Spleen (tissue), 11 donors: ENCODE measurements at regions not wholly inside any gene's neighbourhood (a gene's known extent, or its start where the extent isn't known, plus 50 kb on each side); places are given as distances from the start of the nearest gene placed in this dataset.

Experiments used
- DNase-seq: peaks from one replicate; pipeline ENCODE4 v3.0.0-alpha.2; 2020
- H3K27ac ChIP-seq, 8 donors: fragments of 200-600 bp; sonication (generic) in 7 of 8; 1 replicate in 4 of 8; 2 replicates in 4 of 8; pipeline versions ENCODE4 v1.5.0 to v1.8.0; 2016 to 2021; ENCODE audit warnings: inconsistent platforms in 4 of 8, mild to moderate bottlenecking in 4 of 8, moderate library complexity in 1 of 8
- H3K27me3 ChIP-seq, 7 donors: fragments of 200-600 bp; sonication (generic) in 6 of 7; replicated peaks in 1 of 7; 1 replicate in 4 of 7; 2 replicates in 3 of 7; pipeline versions ENCODE4 v1.5.0 to v1.8.0; 2016 to 2021; ENCODE audit warnings: inconsistent platforms in 3 of 7, mild to moderate bottlenecking in 1 of 7
- H3K36me3 ChIP-seq, 6 donors: fragments of 200-600 bp; sonication (generic) in 5 of 6; 1 replicate in 4 of 6; 2 replicates in 2 of 6; pipeline versions ENCODE4 v1.5.0 to v1.8.0; 2016 to 2021; ENCODE audit warnings: inconsistent platforms in 2 of 6
- H3K4me1 ChIP-seq, 6 donors: fragments of 200-600 bp; sonication (generic) in 5 of 6; 1 replicate in 3 of 6; 2 replicates in 3 of 6; pipeline versions ENCODE4 v1.5.0 to v1.8.0; 2016 to 2021; ENCODE audit warnings: inconsistent platforms in 3 of 6
- H3K4me3 ChIP-seq, 8 donors: fragments of 200-600 bp; sonication (generic) in 7 of 8; 1 replicate in 4 of 8; 2 replicates in 4 of 8; pipeline versions ENCODE4 v1.5.0 to v1.8.0; 2016 to 2021; ENCODE audit warnings: inconsistent platforms in 4 of 8, mild to moderate bottlenecking in 4 of 8, moderate library complexity in 2 of 8
- H3K9me3 ChIP-seq, 8 donors: fragments of 200-600 bp; sonication (generic) in 7 of 8; 1 replicate in 4 of 8; 2 replicates in 4 of 8; pipeline versions ENCODE4 v1.5.0 to v1.8.0; 2016 to 2021; ENCODE audit warnings: inconsistent platforms in 4 of 8
- CTCF ChIP-seq, 11 experiments: fragments of 200-600 bp in 7 of 11; fragments of 450-650 bp in 4 of 11; sonication (generic) in 4 of 11; IDR thresholded peaks in 8 of 11; conservative IDR thresholded peaks in 3 of 11; 1 replicate in 7 of 11; 2 replicates in 4 of 11; pipeline versions ENCODE4 v1.4.0 to v1.8.0; 2016 to 2021; ENCODE audit warnings: antibody characterized with exemption in 11 of 11, inconsistent platforms in 4 of 11, mild to moderate bottlenecking in 1 of 11
- POLR2A ChIP-seq, 3 donors: fragments of 450-650 bp; IDR thresholded peaks; one replicate each; pipeline ENCODE4 v1.5.1; 2017; ENCODE audit warnings: antibody characterized with exemption in 3 of 3, mild to moderate bottlenecking in 1 of 3
- POLR2AphosphoS5 ChIP-seq, 3 donors: sonication (generic); formaldehyde crosslinking; IDR thresholded peaks; one replicate each; pipeline ENCODE4 v1.5.1; 2017; ENCODE audit warnings: antibody characterized with exemption in 3 of 3
- WGBS, 5 donors: extraction: QIAGEN DNeasy Blood & Tissue Kit in 3 of 5; methylation state at CpG; one replicate each; pipeline versions ENCODE4 v1.1.5 to v1.1.7; 2013 to 2018; 5-methylcytosine and 5-hydroxymethylcytosine counted together
- intact Hi-C: fragments of 100-400 bp; cut with DNase I; formaldehyde crosslinking; loops from one replicate; pipeline ENCODE4 v1.15.0; 2023; ENCODE audit warnings: low total_unique reads
- donor health status: healthy with polysubstance abuse.
- donor health status: DM: no; HTN: no; CAD: no; lungs with moderate emphysema.
- donor health status: DM: no; HTN: no; CAD: no.
- donor health status: Bipolar disorder and iron deficiency.
- donor health status: healthy.
- donor health status: DM: no; HTN: no; CAD: no.
- donor health status: DM: yes; HTN: yes; CAD: no.

DNA sequence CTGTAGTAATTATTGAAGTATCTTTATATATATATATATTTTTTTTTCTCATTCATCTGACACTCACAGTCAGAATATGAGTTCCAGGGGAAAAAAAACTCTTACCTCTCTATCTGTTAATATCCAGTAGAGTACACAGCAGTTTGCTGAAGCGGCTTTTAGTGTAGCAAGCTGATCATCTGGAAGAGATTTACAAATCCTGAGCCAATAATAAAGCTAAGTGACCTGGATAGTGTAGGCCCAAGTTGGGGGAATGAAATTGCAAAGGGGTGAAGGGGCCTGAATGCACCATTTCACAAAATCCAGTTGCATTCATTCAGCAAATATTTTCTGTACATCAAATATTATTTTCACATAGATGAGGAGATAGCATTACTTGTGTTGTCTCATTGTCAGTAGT lies 234.6 kb upstream of the FLRT2 start:
- 82 to 94% (median 91%) methylated on average over 1 of the region's 1 CpG for WGBS, 5 donors
- Histone ChIP-seq H3K9me3 (peaks cover 0 to 10% (median 0%) of the 10 kb centered on the region in 8 donors), H3K27ac (no peak overlapping the region), H3K36me3 (no peaks in the 10 kb centered on the region), H3K4me3 (no peak overlapping the region), H3K27me3 (no peaks in the 10 kb centered on the region), H3K4me1 (peaks cover 0 to 4% (median 0%) of the 10 kb centered on the region in 6 donors)
- TF ChIP-seq POLR2A (IDR thresholded peaks at IDR 0.05) (no peak), POLR2AphosphoS5 (IDR thresholded peaks at IDR 0.05) (no peak), CTCF (IDR thresholded peaks at IDR 0.05 in 8 of 11, conservative IDR thresholded peaks at IDR 0.05 in 3 of 11) (no peak)
- intact Hi-C loops, result no loop called here
- DNase-seq, result no peak

- TF ChIP-seq POLR2A (IDR thresholded peaks at IDR 0.05) (no peak), CTCF (IDR thresholded peaks at IDR 0.05 in 8 of 11, conservative IDR thresholded peaks at IDR 0.05 in 3 of 11) (no peak), POLR2AphosphoS5 (IDR thresholded peaks at IDR 0.05) (no peak)
- 30 to 55% (median 34%) methylated on average over 3 of the region's 3 CpGs for WGBS, 5 donors
- Histone ChIP-seq H3K36me3 (no peaks in the 10 kb centered on the region), H3K9me3 (peaks cover 0 to 10% (median 0%) of the 10 kb centered on the region in 8 donors), H3K4me1 (peaks cover 0 to 4% (median 0%) of the 10 kb centered on the region in 6 donors), H3K4me3 (no peak overlapping the region), H3K27ac (peak overlapping the region in 4 of 8 donors; percentile 18 to 55 (median 33)), H3K27me3 (no peaks in the 10 kb centered on the region)
- intact Hi-C loops, result no loop called here
- DNase-seq, result no peak
These were observed 233.3 kb upstream of the FLRT2 start for GRCh38 chr14:85296456-85297210.

DNA sequence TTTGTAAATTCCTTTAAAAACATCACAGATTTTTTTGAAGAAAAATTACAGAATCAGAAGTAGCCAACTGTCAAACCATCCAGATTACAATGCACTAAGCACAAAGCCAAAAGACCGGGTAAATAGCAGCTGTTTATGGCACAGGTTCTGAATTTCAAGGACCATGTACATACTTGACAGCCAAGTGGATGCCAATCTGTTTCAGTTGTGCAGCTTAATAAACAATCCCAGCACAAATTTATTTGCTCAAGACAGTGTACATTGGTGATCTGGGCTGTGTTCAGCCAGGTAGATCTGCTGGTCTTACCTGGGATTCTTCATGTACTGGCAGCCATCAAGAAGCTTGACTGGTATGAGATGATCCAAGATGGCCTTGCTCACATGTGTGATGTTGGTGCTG lies 229.8 kb upstream of the FLRT2 start:
- no peak overlapping the region for H3K27ac ChIP-seq
- peaks cover 0 to 10% (median 0%) of the 10 kb centered on the region in 8 donors for H3K9me3 ChIP-seq
- intact Hi-C loops, result no loop called here
- H3K27me3 ChIP-seq, result no peaks in the 10 kb centered on the region
- TF ChIP-seq POLR2AphosphoS5 (IDR thresholded peaks at IDR 0.05) (no peak), POLR2A (IDR thresholded peaks at IDR 0.05) (no peak), CTCF (IDR thresholded peaks at IDR 0.05 in 8 of 11, conservative IDR thresholded peaks at IDR 0.05 in 3 of 11) (no peak)
- H3K4me1 ChIP-seq, result peaks cover 0 to 4% (median 0%) of the 10 kb centered on the region in 6 donors
- no peaks in the 10 kb centered on the region for H3K36me3 ChIP-seq
- H3K4me3 ChIP-seq, result no peak overlapping the region
- 84 to 92% (median 87%) methylated on average over 1 of the region's 1 CpG for WGBS, 5 donors
- DNase-seq, result no peak

GRCh38 chr14:85301506-85301905 lies 228.4 kb upstream of the FLRT2 start:
- Histone ChIP-seq H3K4me1 (peaks cover 0 to under 1% (median 0%) of the 10 kb centered on the region in 6 donors), H3K4me3 (no peak overlapping the region), H3K27me3 (no peaks in the 10 kb centered on the region), H3K9me3 (peaks cover 0 to 10% (median 0%) of the 10 kb centered on the region in 8 donors), H3K27ac (no peak overlapping the region), H3K36me3 (no peaks in the 10 kb centered on the region)
- DNase-seq, result no peak
- TF ChIP-seq POLR2A (IDR thresholded peaks at IDR 0.05) (no peak), CTCF (IDR thresholded peaks at IDR 0.05 in 8 of 11, conservative IDR thresholded peaks at IDR 0.05 in 3 of 11) (no peak), POLR2AphosphoS5 (IDR thresholded peaks at IDR 0.05) (no peak)
- intact Hi-C loops, result no loop called here
- 84 to 94% (median 88%) methylated on average over 4 of the region's 4 CpGs for WGBS, 5 donors
